NCI-H460 (cell line): ENCODE measurements at regions not wholly inside any gene's neighbourhood (a gene's known extent, or its start where the extent isn't known, plus 50 kb on each side); places are given as distances from the start of the nearest gene placed in this dataset.
"Not testable (repeated sequence)": the region's sequence is repeated elsewhere in the genome, so short reads cannot be mapped to it uniquely, and the experiment has no call there.

Source experiments
- DNase-seq: peaks from one replicate; pipeline ENCODE4 v3.0.0-alpha.2; 2016; ENCODE audit warnings: low read depth; ENCODE audit errors: extremely low read depth

GRCh38 chr22:27580311-27580897, 221.2 kb downstream of the MN1 start:
- DNase-seq: peak; percentile 1

GRCh38 chr22:27581236-27581635, 220.3 kb downstream of the MN1 start:
- DNase-seq: no peak

- no peak for DNase-seq
Observed at GRCh38 chr22:27581688-27582087, 219.9 kb downstream of the MN1 start.

- no peak for DNase-seq
Observed at GRCh38 chr22:27583856-27584255, 217.7 kb downstream of the MN1 start.

- DNase-seq: no peak
Observed at GRCh38 chr22:27585141-27585540, 216.4 kb downstream of the MN1 start.

- no peak for DNase-seq
Observed at GRCh38 chr22:27588268-27588667, 213.3 kb downstream of the MN1 start.

- no peak for DNase-seq
Observed at GRCh38 chr22:27588915-27589314, 212.6 kb downstream of the MN1 start.

GRCh38 chr22:27591060-27591459, 210.5 kb downstream of the MN1 start:
- DNase-seq: no peak

GRCh38 chr22:27593378-27593777, 208.2 kb downstream of the MN1 start:
- no peak for DNase-seq

GRCh38 chr22:27594020-27594419, 207.5 kb downstream of the MN1 start:
- DNase-seq: no peak

GRCh38 chr22:27594474-27595134, 207.0 kb downstream of the MN1 start:
- no peak for DNase-seq

GRCh38 chr22:27596133-27596870, 205.3 kb downstream of the MN1 start:
- DNase-seq: no peak

GRCh38 chr22:27597703-27598444, 203.7 kb downstream of the MN1 start:
- DNase-seq: peak; percentile 8

- no peak for DNase-seq
Observed at GRCh38 chr22:27598792-27599191, 202.8 kb downstream of the MN1 start.

GRCh38 chr22:27601195-27601594, 200.4 kb downstream of the MN1 start:
- no peak for DNase-seq

GRCh38 chr22:27602390-27602789, 199.2 kb downstream of the MN1 start:
- DNase-seq: no peak

- no peak for DNase-seq
Observed at GRCh38 chr22:27603111-27603799, 198.3 kb downstream of the MN1 start.

- DNase-seq: no peak
Observed at GRCh38 chr22:27603800-27604144, 197.8 kb downstream of the MN1 start.

GRCh38 chr22:27605390-27605789, 196.2 kb downstream of the MN1 start:
- DNase-seq: no peak

- DNase-seq: not testable (repeated sequence)
Observed at GRCh38 chr22:27607750-27608149, 193.8 kb downstream of the MN1 start.

GRCh38 chr22:27609451-27609888, 192.1 kb downstream of the MN1 start:
- no peak for DNase-seq
